ENCODE measurements at regions not wholly inside any gene's neighbourhood (a gene's known extent, or its start where the extent isn't known, plus 50 kb on each side); places are given as distances from the start of the nearest gene placed in this dataset.

GRCh38 chr2:134078354-134078753 lies 175.5 kb upstream of the MGAT5 start:
- TF ChIP-seq CTCF (IDR thresholded peaks at IDR 0.05): no peak
- no peak for TF ChIP-seq POLR2A (IDR thresholded peaks at IDR 0.05)
